H1 (cell line): ENCODE measurements at regions not wholly inside any gene's neighbourhood (a gene's known extent, or its start where the extent isn't known, plus 50 kb on each side); places are given as distances from the start of the nearest gene placed in this dataset.

Experiments used
- CTCF ChIA-PET: fragments of 300-600 bp; sonication (Branson Sonifier 250); formaldehyde crosslinking; loops from one replicate; lab custom pipeline; 2021; ENCODE audit not compliant: partially characterized antibody; lab: Charles Lee
- POLR2A ChIA-PET: fragments of 300-600 bp; sonication (Branson Sonifier 250); formaldehyde crosslinking; loops from one replicate; lab custom pipeline; 2021; ENCODE audit warnings: inconsistent platforms; ENCODE audit not compliant: partially characterized antibody; lab: Charles Lee
- DNase-seq, 2 experiments: peaks; one replicate each; pipeline versions ENCODE4 v3.0.0 to v3.0.0-alpha.2; 2010 to 2022; ENCODE audit warnings: low spot score in 2 of 2, low read depth in 1 of 2, mixed read lengths in 1 of 2
- FAIRE-seq: peaks from 2 replicates; lab custom pipeline; 2011; peaks lifted over from hg19 to GRCh38; lab: Jason Lieb, UNC
- H2AFZ ChIP-seq: 2 replicates; pipeline ENCODE4 v1.8.1; 2012; ENCODE audit warnings: low read length, inconsistent platforms
- H2AK5ac ChIP-seq: 2 replicates; pipeline ENCODE4 v1.6.1; 2013; ENCODE audit warnings: low read depth, low read length
- H2BK120ac ChIP-seq: replicated peaks from 2 replicates; pipeline ENCODE3; 2013; ENCODE audit warnings: low read depth, low read length, inconsistent platforms
- H2BK12ac ChIP-seq: 2 replicates; pipeline ENCODE4 v1.6.1; 2013; ENCODE audit warnings: low read depth, low read length
- H2BK15ac ChIP-seq: 2 replicates; pipeline ENCODE4 v1.6.1; 2013; ENCODE audit warnings: low read length
- H2BK20ac ChIP-seq: 2 replicates; pipeline ENCODE4 v1.6.1; 2013; ENCODE audit warnings: low read length
- H2BK5ac ChIP-seq: 2 replicates; pipeline ENCODE4 v1.6.1; 2013; ENCODE audit warnings: low read depth, low read length
- H3K14ac ChIP-seq: 2 replicates; pipeline ENCODE4 v1.6.1; 2013; ENCODE audit warnings: inconsistent platforms; ENCODE audit not compliant: insufficient read length
- H3K18ac ChIP-seq: 2 replicates; pipeline ENCODE4 v1.6.1; 2013; ENCODE audit warnings: low read length; ENCODE audit errors: extremely low read depth
- H3K23ac ChIP-seq: 2 replicates; pipeline ENCODE4 v1.6.1; 2013; ENCODE audit warnings: inconsistent platforms; ENCODE audit not compliant: insufficient read length
- H3K23me2 ChIP-seq: 2 replicates; pipeline ENCODE4 v1.6.1; 2013; ENCODE audit warnings: low read depth, low read length
- H3K27ac ChIP-seq: 2 replicates; pipeline ENCODE4 v1.6.1; 2011; ENCODE audit warnings: low read depth, low read length, inconsistent platforms
- H3K27me3 ChIP-seq, 4 experiments: replicated peaks in 1 of 4; 1 replicate in 1 of 4; 2 replicates in 3 of 4; pipeline versions ENCODE4 v1.6.1 to v1.8.1; 2011 to 2013; ENCODE audit warnings: low read length in 3 of 4, mild to moderate bottlenecking in 3 of 4, inconsistent platforms in 2 of 4, mixed read lengths in 2 of 4, moderate library complexity in 1 of 4; ENCODE audit not compliant: control insufficient read depth in 3 of 4, insufficient read depth in 3 of 4; ENCODE audit errors: extremely low read depth in 1 of 4
- H3K36me3 ChIP-seq, 4 experiments: 2 replicates each; pipeline versions ENCODE4 v1.6.1 to v1.8.1; 2011 to 2013; ENCODE audit warnings: mild to moderate bottlenecking in 4 of 4, low read length in 3 of 4, moderate library complexity in 2 of 4, control low read depth in 1 of 4, inconsistent platforms in 1 of 4; ENCODE audit not compliant: insufficient read depth in 4 of 4, control insufficient read depth in 2 of 4
- H3K4ac ChIP-seq: replicated peaks from 2 replicates; pipeline ENCODE3; 2013; ENCODE audit warnings: low read length, low read depth, mixed read lengths, inconsistent platforms; ENCODE audit not compliant: insufficient read length
- H3K4me1 ChIP-seq, 4 experiments: replicated peaks in 1 of 4; 1 replicate in 1 of 4; 2 replicates in 3 of 4; pipeline versions ENCODE4 v1.6.1 to v1.8.1; 2011 to 2013; ENCODE audit warnings: low read length in 3 of 4, inconsistent platforms in 2 of 4, mixed read lengths in 1 of 4; ENCODE audit not compliant: insufficient read depth in 4 of 4, control insufficient read depth in 3 of 4
- H3K4me2 ChIP-seq, 2 experiments: 2 replicates each; pipeline versions ENCODE4 v1.6.1 to v1.8.1; 2011 to 2013; ENCODE audit warnings: low read depth in 2 of 2, low read length in 2 of 2, control low read depth in 1 of 2, inconsistent platforms in 1 of 2, mild to moderate bottlenecking in 1 of 2; ENCODE audit not compliant: insufficient read depth in 1 of 2
- H3K4me3 ChIP-seq, 4 experiments: fragments of 200-600, 300-600 bp in 1 of 4; sonication (generic), shearing (Covaris generic), sonication (Bioruptor Twin) in 1 of 4; 2 replicates each; pipeline versions ENCODE4 v1.5.1 to v1.8.1; 2011 to 2016; ENCODE audit warnings: low read length in 4 of 4, low read depth in 3 of 4, control low read depth in 2 of 4, inconsistent platforms in 2 of 4, mild to moderate bottlenecking in 2 of 4, mixed read lengths in 1 of 4, moderate library complexity in 1 of 4; ENCODE audit not compliant: insufficient read depth in 2 of 4; ENCODE audit errors: extremely low read depth in 1 of 4
- H3K56ac ChIP-seq: replicated peaks from 2 replicates; pipeline ENCODE3; 2013; ENCODE audit warnings: low read depth, mild to moderate bottlenecking, mixed read lengths, low read length, inconsistent platforms; ENCODE audit not compliant: insufficient read length
- H3K79me1 ChIP-seq: 2 replicates; pipeline ENCODE4 v1.6.1; 2013; ENCODE audit warnings: low read depth, low read length, control low read depth
- H3K79me2 ChIP-seq, 2 experiments: 2 replicates each; pipeline versions ENCODE4 v1.6.1 to v1.8.1; 2012 to 2013; ENCODE audit warnings: low read length in 2 of 2, mild to moderate bottlenecking in 2 of 2, inconsistent platforms in 1 of 2; ENCODE audit not compliant: insufficient read depth in 2 of 2, control insufficient read depth in 1 of 2
- H3K9ac ChIP-seq, 4 experiments: replicated peaks in 1 of 4; 1 replicate in 1 of 4; 2 replicates in 3 of 4; pipeline versions ENCODE4 v1.6.1 to v1.8.1; 2011 to 2013; ENCODE audit warnings: low read depth in 3 of 4, low read length in 3 of 4, control low read depth in 2 of 4, mild to moderate bottlenecking in 2 of 4, moderate library complexity in 2 of 4, inconsistent platforms in 1 of 4; ENCODE audit errors: extremely low read depth in 1 of 4
- H3K9me3 ChIP-seq, 2 experiments: 2 replicates each; pipeline versions ENCODE4 v1.6.1 to v1.8.1; 2012 to 2013; ENCODE audit warnings: mild to moderate bottlenecking in 2 of 2, moderate library complexity in 2 of 2, control low read depth in 1 of 2, inconsistent platforms in 1 of 2, low read depth in 1 of 2, low read length in 1 of 2, mixed read lengths in 1 of 2; ENCODE audit not compliant: insufficient read depth in 2 of 2
- H4K20me1 ChIP-seq, 2 experiments: replicated peaks in 1 of 2; 2 replicates each; pipeline versions ENCODE3 to v1.8.1; 2011 to 2013; ENCODE audit warnings: inconsistent platforms in 2 of 2, low read length in 2 of 2, mild to moderate bottlenecking in 1 of 2; ENCODE audit not compliant: insufficient read depth in 2 of 2, control insufficient read depth in 1 of 2
- H4K5ac ChIP-seq: 2 replicates; pipeline ENCODE4 v1.6.1; 2013; ENCODE audit warnings: low read length, low read depth, mixed read lengths, inconsistent platforms; ENCODE audit not compliant: insufficient read length
- H4K8ac ChIP-seq: 2 replicates; pipeline ENCODE4 v1.8.0; 2013; ENCODE audit warnings: mild to moderate bottlenecking, moderate library complexity, low read length, inconsistent platforms; ENCODE audit not compliant: insufficient read depth; ENCODE audit errors: extremely low read depth
- H4K91ac ChIP-seq: replicated peaks from 2 replicates; pipeline ENCODE3; 2013; ENCODE audit warnings: low read length, mixed read lengths, inconsistent platforms; ENCODE audit not compliant: insufficient read length
- ASH2L ChIP-seq: fragments of 200-600, 300-600 bp; sonication (generic); IDR thresholded peaks from one replicate; pipeline ENCODE4 v1.7.1; 2017; ENCODE audit warnings: low read length
- ATF3 ChIP-seq: IDR thresholded peaks from 2 replicates; pipeline ENCODE4 v1.6.1; 2011; ENCODE audit warnings: low read depth, mild to moderate bottlenecking, low read length; ENCODE audit not compliant: insufficient read depth
- BRCA1 ChIP-seq: IDR thresholded peaks from 2 replicates; pipeline ENCODE4 v1.6.1; 2012; ENCODE audit warnings: low read depth, low read length, improper control_type of control experiment
- CBX5 ChIP-seq: fragments of 300-800, 300-1000 bp; sonication (generic); IDR thresholded peaks from 2 replicates; pipeline ENCODE4 v1.7.1; 2016; ENCODE audit warnings: antibody characterized with exemption, low read length, low read depth
- CTCF ChIP-seq, 3 experiments: IDR thresholded peaks; 1 replicate in 2 of 3; 2 replicates in 1 of 3; pipeline versions ENCODE4 v1.5.1 to v1.6.1; 2011; ENCODE audit warnings: low read length in 3 of 3, mild to moderate bottlenecking in 3 of 3, inconsistent platforms in 2 of 3, low read depth in 1 of 3, moderate library complexity in 1 of 3; ENCODE audit not compliant: insufficient read depth in 1 of 3; ENCODE audit errors: control extremely low read depth in 1 of 3
- FOSL1 ChIP-seq: IDR thresholded peaks from 2 replicates; pipeline ENCODE4 v1.6.1; 2011; ENCODE audit warnings: mild to moderate bottlenecking, low read depth, low read length, moderate library complexity; ENCODE audit not compliant: insufficient read depth
- GABPA ChIP-seq: IDR thresholded peaks from 2 replicates; pipeline ENCODE4 v1.6.1; 2011; ENCODE audit warnings: mild to moderate bottlenecking, low read length, moderate library complexity, borderline replicate concordance; ENCODE audit not compliant: insufficient read depth
- RFX5 ChIP-seq: IDR thresholded peaks from 2 replicates; pipeline ENCODE4 v1.6.1; 2011; ENCODE audit warnings: low read depth, low read length, improper control_type of control experiment, borderline replicate concordance
- SP1 ChIP-seq: IDR thresholded peaks from 2 replicates; pipeline ENCODE4 v1.6.1; 2011; ENCODE audit warnings: low read depth, low read length
- WGBS, 2 experiments: shearing (Covaris generic) in 1 of 2; methylation state at CpG; one replicate each; pipeline versions ENCODE4 v1.1.6 to v1.1.7; 2013 to 2015; ENCODE audit warnings: low lambda C conversion rate in 2 of 2, mixed read lengths in 2 of 2, inconsistent platforms in 1 of 2, low coverage in 1 of 2, missing lambda C conversion rate in 1 of 2; ENCODE audit not compliant: insufficient replicate concordance in 2 of 2, insufficient coverage in 1 of 2, insufficient read length in 1 of 2; ENCODE audit errors: extremely low coverage in 1 of 2, missing lambda C conversion rate in 1 of 2; 5-methylcytosine and 5-hydroxymethylcytosine counted together

GRCh38 chr7:25947669-25948516 lies 204.1 kb upstream of the NFE2L3 start:
- H3K9ac ChIP-seq: no peak overlapping the region
- 77% methylated on average over 13 of the region's 13 CpGs; no CpG with 5 or more reads in 1 of the 2 experiments for WGBS, 2 experiments
- FAIRE-seq (no peak), DNase-seq (no peak)
- no peak overlapping the region for H2BK12ac ChIP-seq
- H3K56ac ChIP-seq: no peak overlapping the region
- no peak overlapping the region for H2AFZ ChIP-seq
- peaks cover 2% of the 10 kb centered on the region; the same call in 1 of the 2 replicates for H3K79me1 ChIP-seq
- peaks cover 2% of the 10 kb centered on the region in 2 experiments for H4K20me1 ChIP-seq
- peaks cover 0 to 27% of the 10 kb centered on the region in 2 experiments; a peak in 2 of 4 replicates for H3K79me2 ChIP-seq
- no peaks in the 10 kb centered on the region; a peak in 1 of 8 replicates for H3K36me3 ChIP-seq
- H4K5ac ChIP-seq: no peak overlapping the region
- no peaks in the 10 kb centered on the region for H3K9me3 ChIP-seq
- no peak overlapping the region for H2BK5ac ChIP-seq
- ChIA-PET CTCF (interaction anchor here (1.1 to 1.6 kb wide), 4 partner anchors 55 to 1231 kb away, joined by 3 to 5 read pairs (median 3); no protein-coding TSS in a partner anchor), POLR2A (interaction anchor here (0.9 to 1.7 kb wide), 6 partner anchors 10 to 252 kb away, joined by 3 to 5 read pairs (median 3); no protein-coding TSS in a partner anchor)
- peak overlapping the region in 1 of 4 experiments; percentile 95; a peak in 1 of 8 replicates for H3K4me3 ChIP-seq
- H2BK15ac ChIP-seq: no peak overlapping the region
- H3K27me3 ChIP-seq: no peaks in the 10 kb centered on the region
- no peak overlapping the region for H3K14ac ChIP-seq
- no peak overlapping the region for H3K23ac ChIP-seq
- H2BK120ac ChIP-seq: no peak overlapping the region
- H3K23me2 ChIP-seq: peaks cover 4% of the 10 kb centered on the region
- no peak overlapping the region for H2AK5ac ChIP-seq
- H2BK20ac ChIP-seq: no peak overlapping the region
- no peak overlapping the region for H4K8ac ChIP-seq
- H3K4me1 ChIP-seq: peaks cover 5 to 25% (median 22%) of the 10 kb centered on the region in 4 experiments
- H3K27ac ChIP-seq: no peak overlapping the region
- peak overlapping the region in 1 of 2 experiments; percentile 93; a peak in 2 of 4 replicates for H3K4me2 ChIP-seq
- no peak overlapping the region for H3K18ac ChIP-seq
- H3K4ac ChIP-seq: no peak overlapping the region
- H4K91ac ChIP-seq: no peak overlapping the region
- no peak for TF ChIP-seq ASH2L
- no peak for TF ChIP-seq ATF3
- TF ChIP-seq CTCF (IDR thresholded peaks at IDR 0.05; ENCODE audit: control extremely low read depth in 1 of 3, insufficient read depth in 1 of 3, low read depth in 1 of 3, low read length in 3 of 3): no peak
- TF ChIP-seq FOSL1: no peak
- TF ChIP-seq CBX5: no peak
- TF ChIP-seq RFX5: no peak
- no peak for TF ChIP-seq SP1
- TF ChIP-seq GABPA: no peak
- no peak for TF ChIP-seq BRCA1
